NCI-H2227 (cell line): ENCODE measurements at regions not wholly inside any gene's neighbourhood (a gene's known extent, or its start where the extent isn't known, plus 50 kb on each side); places are given as distances from the start of the nearest gene placed in this dataset.
"Not testable (repeated sequence)": the region's sequence is repeated elsewhere in the genome, so short reads cannot be mapped to it uniquely, and the experiment has no call there.

Source experiments
- DNase-seq: peaks from one replicate; lab custom pipeline; 2025; ENCODE audit not compliant: unreplicated experiment; lab: John Stamatoyannopoulos, UW

DNA sequence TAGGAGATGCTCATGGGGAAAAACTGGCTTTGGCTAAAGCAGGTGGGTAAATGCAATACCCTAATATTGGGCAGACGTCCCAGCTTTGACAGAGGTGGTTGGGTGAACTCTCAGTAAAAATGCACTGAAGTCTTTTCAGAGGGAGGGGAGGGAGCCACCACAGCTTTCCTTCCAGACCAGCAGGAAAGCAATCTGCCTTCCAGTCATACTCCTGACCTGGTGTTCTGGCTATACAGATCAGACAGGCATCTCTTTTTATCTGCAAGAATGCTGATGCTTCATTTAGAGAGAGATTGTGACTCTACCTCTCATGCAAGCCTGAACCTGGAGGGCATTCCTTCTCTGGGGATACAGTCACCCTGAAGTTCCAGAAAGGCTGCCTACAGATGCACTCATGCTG, 52.6 kb upstream of the ICA1 start:
- no peak for DNase-seq

DNA sequence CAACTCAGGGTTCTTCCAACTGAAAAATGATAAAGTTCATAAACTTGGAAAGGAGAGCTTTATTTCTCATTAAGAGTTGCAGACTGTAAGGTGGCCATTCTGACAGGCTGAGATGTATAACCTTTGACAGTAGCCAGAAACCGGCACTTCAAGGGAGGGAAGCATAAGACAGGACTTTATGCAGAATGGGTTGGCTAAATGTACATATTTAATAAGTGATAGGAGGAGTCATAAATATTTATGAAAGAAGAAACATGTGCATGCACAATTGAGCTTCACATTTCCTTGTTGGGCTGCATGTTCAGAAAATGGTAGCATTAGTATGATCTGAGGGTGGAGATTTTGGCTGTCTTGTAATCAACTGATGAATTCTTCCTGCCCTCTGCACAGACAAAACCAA, 57.1 kb upstream of the ICA1 start:
- no peak for DNase-seq

GRCh38 chr7:8320174-8320573, 58.2 kb upstream of the ICA1 start:
- no peak for DNase-seq

DNA sequence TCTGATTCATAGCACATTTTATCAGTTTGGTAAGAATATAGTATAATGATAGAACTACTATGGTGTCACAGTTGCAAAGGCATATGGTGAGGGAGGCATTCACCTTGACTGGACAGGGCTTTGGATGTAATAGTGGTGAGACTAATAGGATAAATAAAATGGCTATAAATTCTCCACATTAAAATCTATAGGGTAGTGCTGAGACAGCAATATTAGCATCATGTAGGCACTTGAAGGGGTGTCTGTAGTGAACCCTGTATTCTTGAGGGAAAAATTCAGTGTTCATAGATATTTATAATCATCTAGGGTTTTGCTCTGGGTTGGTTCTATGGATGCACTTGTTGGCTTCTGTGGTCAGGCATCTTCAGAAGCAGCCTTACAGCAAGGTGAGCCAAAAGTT, 59.3 kb upstream of the ICA1 start:
- no peak for DNase-seq

DNA sequence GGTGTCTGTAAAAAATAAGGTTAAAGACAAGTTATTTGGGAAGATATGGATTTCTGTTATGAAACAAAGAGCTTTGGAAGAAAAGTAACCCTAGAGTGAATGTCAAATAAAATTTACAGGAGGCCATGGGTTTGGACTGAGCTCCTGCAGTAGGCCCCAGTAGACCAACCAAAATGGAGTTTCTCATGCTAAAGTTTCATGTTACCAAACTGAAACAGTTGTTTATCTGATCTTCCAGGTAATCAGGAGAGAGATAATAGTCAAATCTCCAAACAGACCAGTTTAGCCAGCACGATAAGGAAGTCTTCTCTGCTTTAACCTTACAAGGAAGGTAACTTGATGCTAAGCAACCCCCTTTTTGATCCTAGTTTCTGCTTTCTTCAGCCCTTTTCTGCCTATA, 60.7 kb upstream of the ICA1 start:
- DNase-seq: no peak

GRCh38 chr7:8325067-8325466, 63.1 kb upstream of the ICA1 start:
- no peak for DNase-seq

- no peak for DNase-seq
Observed at GRCh38 chr7:8327199-8327598, 65.2 kb upstream of the ICA1 start.

DNA sequence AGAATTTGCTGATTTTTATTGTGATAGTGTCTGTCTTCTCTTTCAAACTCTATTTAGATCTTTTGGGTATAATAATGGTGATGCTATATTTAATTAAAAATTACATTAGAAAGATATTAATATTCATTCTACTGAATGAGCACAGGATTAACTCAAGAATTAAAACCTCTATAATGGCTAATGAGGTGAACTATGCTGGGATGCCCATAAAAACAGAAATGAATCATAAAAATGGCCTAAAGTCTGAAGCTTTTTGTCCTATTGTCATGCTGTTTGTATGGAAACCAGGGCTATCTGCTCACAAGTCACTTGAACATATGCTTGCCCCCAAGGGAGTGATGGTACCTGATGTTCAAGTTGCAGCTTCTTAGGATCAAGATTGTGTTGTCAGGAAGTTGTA, 76.2 kb upstream of the ICA1 start:
- DNase-seq: no peak

DNA sequence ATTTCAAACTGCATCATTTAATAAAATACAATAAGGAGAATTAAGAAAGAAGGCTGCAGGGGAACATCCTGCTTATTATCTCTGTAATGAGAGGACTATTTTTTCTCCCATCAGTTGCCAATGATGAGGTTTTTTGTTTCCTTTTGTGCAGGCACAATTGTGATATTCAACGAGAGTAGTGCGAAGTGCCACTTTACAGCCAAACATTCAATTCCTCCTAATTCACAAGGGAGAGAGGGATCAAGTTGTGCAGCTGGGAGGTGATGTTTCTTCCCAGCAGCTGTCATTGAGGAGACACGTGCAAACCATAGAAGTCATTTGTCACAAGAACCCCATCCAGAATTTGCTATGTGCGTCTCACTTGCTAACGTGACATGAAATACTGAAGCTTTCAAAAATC, 81.6 kb upstream of the ICA1 start:
- peak; percentile 11 for DNase-seq

DNA sequence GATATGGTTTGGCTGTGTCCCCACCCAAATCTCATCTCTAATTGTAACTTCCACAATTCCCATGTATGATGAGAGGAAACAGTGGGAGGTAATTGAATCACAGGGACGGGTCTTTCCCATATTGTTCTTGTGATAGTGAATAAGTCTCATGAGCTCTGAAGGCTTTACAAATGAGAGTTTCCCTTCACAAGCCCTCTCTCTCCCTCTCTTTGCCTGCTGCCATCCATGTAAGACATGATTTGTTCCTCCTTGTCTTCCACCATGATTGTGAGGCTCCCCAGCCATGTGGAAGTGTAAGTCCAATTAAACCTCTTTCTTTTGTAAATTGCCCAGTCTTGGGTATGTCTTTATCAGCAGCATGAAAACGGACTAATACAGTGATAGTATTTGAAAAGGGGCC, 85.4 kb upstream of the ICA1 start:
- not testable (repeated sequence) for DNase-seq

DNA sequence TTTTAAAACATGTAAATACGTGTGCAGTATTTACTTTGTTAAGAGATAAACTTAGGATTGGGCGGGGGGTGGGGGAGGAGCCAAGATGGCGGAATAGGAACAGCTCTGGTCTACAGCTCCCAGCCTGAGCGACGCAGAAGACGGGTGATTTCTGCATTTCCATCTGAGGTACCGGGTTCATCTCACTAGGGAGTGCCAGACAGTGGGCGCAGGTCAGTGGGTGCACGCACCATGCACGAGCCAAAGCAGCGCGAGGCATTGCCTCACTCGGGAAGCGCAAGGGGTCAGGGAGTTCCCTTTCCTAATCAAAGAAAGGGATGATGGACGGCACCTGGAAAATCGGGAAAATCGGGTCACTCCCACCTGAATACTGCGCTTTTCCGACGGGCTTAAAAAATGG, 81.8 kb upstream of the NXPH1 start:
- DNase-seq: not testable (repeated sequence)

GRCh38 chr7:8353991-8354390, 79.4 kb upstream of the NXPH1 start:
- no peak for DNase-seq

- DNase-seq: no peak
Observed at GRCh38 chr7:8354503-8354902, 78.9 kb upstream of the NXPH1 start.

GRCh38 chr7:8356071-8356470, 77.3 kb upstream of the NXPH1 start:
- no peak for DNase-seq

DNA sequence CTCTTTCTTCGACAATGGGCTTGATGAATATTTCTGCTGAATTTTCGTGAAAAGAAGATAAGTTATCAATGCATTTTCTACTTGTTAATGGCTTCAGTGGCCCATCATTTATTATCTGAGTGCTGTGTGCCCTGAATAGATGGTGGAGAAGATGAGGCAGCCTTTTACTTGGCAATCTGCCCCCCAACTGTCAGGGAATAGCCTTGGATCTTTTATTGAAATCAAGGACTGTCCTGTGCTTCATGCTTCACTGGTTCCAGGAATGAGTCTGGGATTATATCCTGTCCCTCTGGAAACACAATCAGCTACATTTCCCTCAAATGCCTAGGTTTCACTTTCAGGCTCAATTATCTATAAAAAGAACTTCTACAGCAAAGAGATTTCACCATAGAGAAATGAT, 75.9 kb upstream of the NXPH1 start:
- DNase-seq: no peak

- no peak for DNase-seq
Observed at GRCh38 chr7:8360564-8361153, 72.8 kb upstream of the NXPH1 start.

- DNase-seq: no peak
Observed at GRCh38 chr7:8362723-8363369, 70.6 kb upstream of the NXPH1 start.

GRCh38 chr7:8363407-8364015, 69.9 kb upstream of the NXPH1 start:
- DNase-seq: no peak

- peak; percentile 31 for DNase-seq
Observed at GRCh38 chr7:8365499-8366110, 67.8 kb upstream of the NXPH1 start.

- not testable (repeated sequence) for DNase-seq
Observed at GRCh38 chr7:8368007-8368406, 65.4 kb upstream of the NXPH1 start.

- no peak for DNase-seq
Observed at GRCh38 chr7:8371742-8372141, 61.7 kb upstream of the NXPH1 start.

DNA sequence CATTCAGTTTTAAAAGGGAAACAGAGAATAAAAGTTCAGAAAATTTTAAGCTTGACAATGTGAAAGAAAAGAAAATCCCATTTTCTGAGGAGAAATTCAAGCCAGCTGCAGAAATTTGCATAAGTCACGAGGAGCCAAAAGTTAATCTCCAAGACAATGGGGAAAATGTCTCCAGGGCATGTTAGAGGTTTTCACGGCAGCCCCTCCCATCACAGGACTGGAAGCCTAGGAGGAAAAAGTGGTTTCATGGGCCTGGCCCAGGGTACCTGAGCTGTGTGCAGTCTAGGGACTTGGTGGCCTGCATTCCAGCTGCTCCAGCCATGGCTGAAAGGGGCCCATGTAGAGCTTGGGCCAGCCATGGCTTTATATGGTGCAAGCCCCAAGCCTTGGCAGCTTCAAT, 59.6 kb upstream of the NXPH1 start:
- no peak for DNase-seq
